GM18517 (cell line): ENCODE measurements at regions not wholly inside any gene's neighbourhood (a gene's known extent, or its start where the extent isn't known, plus 50 kb on each side); places are given as distances from the start of the nearest gene placed in this dataset.
"Not testable (repeated sequence)": the region's sequence is repeated elsewhere in the genome, so short reads cannot be mapped to it uniquely, and the experiment has no call there.

Source experiments
- ATAC-seq: cut with Tn5 transposase; IDR thresholded peaks from one replicate; pipeline ENCODE4 v1.9.1; 2021; ENCODE audit warnings: mild to moderate bottlenecking, moderate library complexity; ENCODE audit not compliant: unreplicated experiment

- ATAC-seq, result no peak
Measured at GRCh38 chr4:31844350-31844749, 1124.2 kb downstream of the PCDH7 start.

GRCh38 chr4:31851946-31852345, 1131.8 kb downstream of the PCDH7 start:
- ATAC-seq, result no peak

GRCh38 chr4:31877429-31877828, 1157.3 kb downstream of the PCDH7 start:
- no peak for ATAC-seq

- not testable (repeated sequence) for ATAC-seq
Measured at GRCh38 chr4:31880837-31881236, 1160.7 kb downstream of the PCDH7 start.

GRCh38 chr4:31896349-31896748, 1176.2 kb downstream of the PCDH7 start:
- no peak for ATAC-seq

- ATAC-seq, result no peak
Measured at GRCh38 chr4:31905363-31905762, 1185.2 kb downstream of the PCDH7 start.

GRCh38 chr4:31908261-31908660, 1188.1 kb downstream of the PCDH7 start:
- no peak for ATAC-seq

GRCh38 chr4:31917334-31917733, 1197.2 kb downstream of the PCDH7 start:
- ATAC-seq, result no peak

- no peak for ATAC-seq
Measured at GRCh38 chr4:31918891-31919290, 1198.7 kb downstream of the PCDH7 start.

GRCh38 chr4:31923634-31924033, 1203.5 kb downstream of the PCDH7 start:
- ATAC-seq, result no peak

- ATAC-seq, result no peak
Measured at GRCh38 chr4:31929676-31930345, 1209.6 kb downstream of the PCDH7 start.

GRCh38 chr4:31946456-31946855, 1226.3 kb downstream of the PCDH7 start:
- ATAC-seq, result no peak

GRCh38 chr4:31947101-31947500, 1226.9 kb downstream of the PCDH7 start:
- no peak for ATAC-seq

GRCh38 chr4:31949045-31949444, 1228.9 kb downstream of the PCDH7 start:
- no peak for ATAC-seq

- ATAC-seq, result no peak
Measured at GRCh38 chr4:31955346-31955745, 1235.2 kb downstream of the PCDH7 start.

GRCh38 chr4:31959972-31960371, 1239.8 kb downstream of the PCDH7 start:
- ATAC-seq, result no peak

- ATAC-seq, result no peak
Measured at GRCh38 chr4:31964685-31965084, 1244.5 kb downstream of the PCDH7 start.

GRCh38 chr4:31968842-31969241, 1248.7 kb downstream of the PCDH7 start:
- no peak for ATAC-seq

- ATAC-seq, result no peak
Measured at GRCh38 chr4:31974490-31975002, 1254.4 kb downstream of the PCDH7 start.

GRCh38 chr4:31979988-31980387, 1259.8 kb downstream of the PCDH7 start:
- ATAC-seq, result no peak

- ATAC-seq, result no peak
Measured at GRCh38 chr4:31983246-31983645, 1263.1 kb downstream of the PCDH7 start.

GRCh38 chr4:31983677-31984076, 1263.5 kb downstream of the PCDH7 start:
- ATAC-seq, result no peak

- ATAC-seq, result no peak
Measured at GRCh38 chr4:31984872-31985271, 1264.7 kb downstream of the PCDH7 start.
